PFSK-1 (cell line): ENCODE measurements at regions not wholly inside any gene's neighbourhood (a gene's known extent, or its start where the extent isn't known, plus 50 kb on each side); places are given as distances from the start of the nearest gene placed in this dataset.

Source experiments
- FOXP2 ChIP-seq: optimal IDR thresholded peaks from 2 replicates; pipeline ENCODE3; 2011; ENCODE audit warnings: borderline replicate concordance, control low read depth, inconsistent platforms; ENCODE audit not compliant: insufficient read depth; ENCODE audit errors: extremely low read length, extremely low read depth
- POLR2AphosphoS5 ChIP-seq: IDR thresholded peaks from 2 replicates; pipeline ENCODE4 v1.6.1; 2012; ENCODE audit warnings: low read depth, mild to moderate bottlenecking, control low read depth, low read length, moderate library complexity
- REST ChIP-seq, 2 experiments: IDR thresholded peaks; 2 replicates each; pipeline versions ENCODE4 v1.6.1 to v1.8.0; 2011 to 2012; ENCODE audit warnings: low read depth in 2 of 2, low read length in 2 of 2, control low read depth in 1 of 2, inconsistent platforms in 1 of 2, mild to moderate bottlenecking in 1 of 2, moderate library complexity in 1 of 2; ENCODE audit not compliant: insufficient read depth in 1 of 2
- SIN3A ChIP-seq: IDR thresholded peaks from 2 replicates; pipeline ENCODE4 v1.6.1; 2012; ENCODE audit warnings: mild to moderate bottlenecking, low read length, moderate library complexity, borderline replicate concordance; ENCODE audit not compliant: insufficient read depth
- TAF1 ChIP-seq: IDR thresholded peaks from 2 replicates; pipeline ENCODE4 v1.6.1; 2012; ENCODE audit warnings: low read length, control low read depth, borderline replicate concordance; ENCODE audit not compliant: insufficient read depth

GRCh38 chr7:153423210-153423590, 629.0 kb upstream of the DPP6 start:
- TF ChIP-seq SIN3A (no peak), FOXP2 (no peak), POLR2AphosphoS5 (no peak), TAF1 (no peak), REST (IDR thresholded peaks at IDR 0.05; ENCODE audit: insufficient read depth in 1 of 2, low read depth in 2 of 2, low read length in 2 of 2) (no peak)

- TF ChIP-seq FOXP2 (no peak), TAF1 (no peak), REST (IDR thresholded peaks at IDR 0.05; ENCODE audit: insufficient read depth in 1 of 2, low read depth in 2 of 2, low read length in 2 of 2) (no peak), SIN3A (no peak), POLR2AphosphoS5 (no peak)
These were observed 621.3 kb upstream of the DPP6 start for GRCh38 chr7:153430931-153431330.

GRCh38 chr7:153432063-153432462, 620.1 kb upstream of the DPP6 start:
- TF ChIP-seq SIN3A (no peak), POLR2AphosphoS5 (no peak), REST (IDR thresholded peaks at IDR 0.05; ENCODE audit: insufficient read depth in 1 of 2, low read depth in 2 of 2, low read length in 2 of 2) (no peak), FOXP2 (no peak), TAF1 (no peak)

- TF ChIP-seq REST (IDR thresholded peaks at IDR 0.05; ENCODE audit: insufficient read depth in 1 of 2, low read depth in 2 of 2, low read length in 2 of 2) (no peak), TAF1 (no peak), FOXP2 (no peak)
These were observed 619.0 kb upstream of the DPP6 start for GRCh38 chr7:153433223-153433622.

- no peak for TF ChIP-seq POLR2AphosphoS5
- no peak for TF ChIP-seq FOXP2
- TF ChIP-seq SIN3A, result no peak
- no peak for TF ChIP-seq REST (IDR thresholded peaks at IDR 0.05; ENCODE audit: insufficient read depth in 1 of 2, low read depth in 2 of 2, low read length in 2 of 2)
- TF ChIP-seq TAF1, result no peak
These were observed 611.5 kb upstream of the DPP6 start for GRCh38 chr7:153440715-153441114.
